Vagina (tissue), 2 donors: ENCODE measurements at regions not wholly inside any gene's neighbourhood (a gene's known extent, or its start where the extent isn't known, plus 50 kb on each side); places are given as distances from the start of the nearest gene placed in this dataset.
"Not testable (repeated sequence)": the region's sequence is repeated elsewhere in the genome, so short reads cannot be mapped to it uniquely, and the experiment has no call there.

ENCODE experiments used
- POLR2A ChIP-seq, 2 donors: fragments of 450-650 bp; IDR thresholded peaks; one replicate each; pipeline ENCODE4 v1.6.1; 2017; ENCODE audit warnings: antibody characterized with exemption in 2 of 2, mild to moderate bottlenecking in 2 of 2, moderate library complexity in 2 of 2
- POLR2AphosphoS5 ChIP-seq, 2 donors: sonication (generic); formaldehyde crosslinking; IDR thresholded peaks; one replicate each; pipeline ENCODE4 v1.9.0; 2017; ENCODE audit warnings: antibody characterized with exemption in 2 of 2, mild to moderate bottlenecking in 2 of 2, low read depth in 1 of 2; ENCODE audit not compliant: insufficient read depth in 1 of 2
- TF ChIP-seq, protein P1 (sequence below), 3 experiments: fragments of 450-650 bp in 2 of 3; fragments of 200-600 bp in 1 of 3; sonication (generic) in 1 of 3; IDR thresholded peaks; one replicate each; pipeline ENCODE4 v1.5.1; 2017 to 2019; ENCODE audit warnings: antibody characterized with exemption in 3 of 3, mild to moderate bottlenecking in 2 of 3, moderate library complexity in 2 of 3

DNA sequence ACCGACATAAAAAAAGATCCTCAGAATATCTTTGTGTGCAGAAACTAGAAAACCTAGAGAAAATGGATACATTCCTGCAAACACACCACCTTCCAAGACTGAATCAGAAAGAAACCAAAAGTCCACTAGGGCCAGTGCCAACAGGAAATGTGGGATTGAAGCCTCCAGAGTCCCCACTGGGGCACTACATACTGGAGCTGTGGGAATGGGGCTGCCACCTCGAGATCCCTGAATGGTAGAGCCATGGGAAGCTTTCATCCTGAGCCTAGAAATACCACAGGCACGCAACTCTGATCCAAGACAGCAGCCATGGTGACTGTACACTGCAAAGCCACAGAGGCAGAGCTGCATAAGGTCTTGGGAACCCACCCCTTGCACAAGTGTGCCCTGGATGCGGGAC is 111.6 kb upstream of the TPTE start:
- TF ChIP-seq, protein P1, sequence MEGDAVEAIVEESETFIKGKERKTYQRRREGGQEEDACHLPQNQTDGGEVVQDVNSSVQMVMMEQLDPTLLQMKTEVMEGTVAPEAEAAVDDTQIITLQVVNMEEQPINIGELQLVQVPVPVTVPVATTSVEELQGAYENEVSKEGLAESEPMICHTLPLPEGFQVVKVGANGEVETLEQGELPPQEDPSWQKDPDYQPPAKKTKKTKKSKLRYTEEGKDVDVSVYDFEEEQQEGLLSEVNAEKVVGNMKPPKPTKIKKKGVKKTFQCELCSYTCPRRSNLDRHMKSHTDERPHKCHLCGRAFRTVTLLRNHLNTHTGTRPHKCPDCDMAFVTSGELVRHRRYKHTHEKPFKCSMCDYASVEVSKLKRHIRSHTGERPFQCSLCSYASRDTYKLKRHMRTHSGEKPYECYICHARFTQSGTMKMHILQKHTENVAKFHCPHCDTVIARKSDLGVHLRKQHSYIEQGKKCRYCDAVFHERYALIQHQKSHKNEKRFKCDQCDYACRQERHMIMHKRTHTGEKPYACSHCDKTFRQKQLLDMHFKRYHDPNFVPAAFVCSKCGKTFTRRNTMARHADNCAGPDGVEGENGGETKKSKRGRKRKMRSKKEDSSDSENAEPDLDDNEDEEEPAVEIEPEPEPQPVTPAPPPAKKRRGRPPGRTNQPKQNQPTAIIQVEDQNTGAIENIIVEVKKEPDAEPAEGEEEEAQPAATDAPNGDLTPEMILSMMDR (IDR thresholded peaks at IDR 0.05), result not testable (repeated sequence)
- TF ChIP-seq POLR2A (IDR thresholded peaks at IDR 0.05); POLR2AphosphoS5 (IDR thresholded peaks at IDR 0.05; ENCODE audit: insufficient read depth in 1 of 2, low read depth in 1 of 2): not testable (repeated sequence)
